Activated CD8-positive, alpha-beta T cell treated with anti-CD3 and anti-CD28 coated beads, Interleukin-2, amount 10 ng/mL, durations not matched to agents 7 days and 5 days (primary cell): ENCODE measurements at regions not wholly inside any gene's neighbourhood (a gene's known extent, or its start where the extent isn't known, plus 50 kb on each side); places are given as distances from the start of the nearest gene placed in this dataset.
"Not testable (repeated sequence)": the region's sequence is repeated elsewhere in the genome, so short reads cannot be mapped to it uniquely, and the experiment has no call there.

ENCODE experiments used
- ATAC-seq: fragments of 150-1000 bp; cut with Tn5 transposase; one replicate; pipeline ENCODE4 v1.10.0; 2021; ENCODE audit warnings: moderate library complexity
- CTCF ChIA-PET: fragments of 350-600 bp; sonication (Branson Sonifier 250); formaldehyde crosslinking; loops from one replicate; lab custom pipeline; 2021; ENCODE audit warnings: antibody characterized with exemption; lab: Charles Lee
- POLR2A ChIA-PET: fragments of 350-600 bp; sonication (Branson Sonifier 250); formaldehyde crosslinking; loops from one replicate; lab custom pipeline; 2021; ENCODE audit warnings: antibody characterized with exemption; lab: Charles Lee
- DNase-seq: peaks from one replicate; pipeline ENCODE4 v3.0.0-alpha.2; 2020
- H3K27ac Mint-ChIP-seq: one replicate; pipeline ENCODE4 v1.8.0; 2021; ENCODE audit warnings: mild to moderate bottlenecking, mixed read lengths
- H3K27me3 Mint-ChIP-seq: one replicate; pipeline ENCODE4 v1.8.0; 2021; ENCODE audit warnings: low read depth, mixed read lengths
- H3K36me3 Mint-ChIP-seq: one replicate; pipeline ENCODE4 v1.8.0; 2021; ENCODE audit warnings: low read depth, mixed read lengths
- H3K4me1 Mint-ChIP-seq: one replicate; pipeline ENCODE4 v1.8.0; 2021; ENCODE audit warnings: low read depth, mixed read lengths
- H3K4me3 Mint-ChIP-seq: one replicate; pipeline ENCODE4 v1.8.0; 2021; ENCODE audit warnings: mild to moderate bottlenecking, mixed read lengths
- H3K9me3 Mint-ChIP-seq: one replicate; pipeline ENCODE4 v1.8.0; 2022; ENCODE audit warnings: mixed read lengths; ENCODE audit not compliant: insufficient read depth

DNA sequence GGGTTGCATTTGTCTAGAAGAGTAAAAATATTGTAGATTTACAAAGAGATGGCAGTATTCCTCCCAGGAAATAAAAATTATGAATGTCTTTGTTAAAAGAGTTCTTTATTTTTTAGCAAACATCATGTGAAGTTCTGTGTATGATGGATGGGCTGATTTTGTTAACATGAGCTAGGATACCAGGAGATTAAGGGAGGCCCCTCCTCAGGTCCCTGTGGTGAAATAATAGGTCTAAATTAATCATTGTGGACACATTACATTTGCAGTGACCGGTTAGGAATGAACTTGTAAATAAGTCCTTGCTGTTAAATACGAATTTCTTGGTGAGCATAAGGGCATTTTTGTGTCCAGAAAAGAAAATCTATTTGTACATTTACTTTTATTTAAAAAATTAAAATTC, 339.4 kb upstream of the PHF14 start:
- no peaks in the 10 kb centered on the region for H3K36me3 Mint-ChIP-seq
- peaks cover 6% of the 10 kb centered on the region for H3K27me3 Mint-ChIP-seq
- H3K9me3 Mint-ChIP-seq = peaks cover 4% of the 10 kb centered on the region
- DNase-seq = no peak
- no peak overlapping the region for H3K4me3 Mint-ChIP-seq
- peaks cover 3% of the 10 kb centered on the region for H3K4me1 Mint-ChIP-seq
- H3K27ac Mint-ChIP-seq = no peak overlapping the region
- ChIA-PET CTCF (no interaction called here), POLR2A (no interaction called here)
- ATAC-seq = no peak

DNA sequence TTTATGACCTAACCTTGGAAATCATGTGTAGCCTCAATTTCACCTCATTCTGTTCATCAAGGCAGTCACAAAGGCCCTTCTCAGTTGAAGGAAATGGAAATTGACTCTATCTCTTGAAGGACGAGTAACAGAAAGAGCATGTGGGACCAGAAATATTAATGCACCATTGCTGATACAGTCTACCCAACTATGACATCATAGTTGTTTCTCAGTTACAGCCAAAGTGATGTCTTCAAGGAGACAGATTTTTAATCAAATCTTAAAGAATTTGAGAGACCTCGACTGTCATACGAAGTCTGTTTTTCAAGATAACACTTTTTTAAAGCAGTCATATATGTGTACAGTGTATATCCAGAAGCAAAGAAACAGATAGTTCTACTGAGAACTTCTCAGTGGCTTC, 335.7 kb upstream of the PHF14 start:
- no peak overlapping the region for H3K27ac Mint-ChIP-seq
- H3K9me3 Mint-ChIP-seq = no peaks in the 10 kb centered on the region
- ChIA-PET POLR2A (no interaction called here), CTCF (no interaction called here)
- no peak overlapping the region for H3K4me3 Mint-ChIP-seq
- no peaks in the 10 kb centered on the region for H3K36me3 Mint-ChIP-seq
- DNase-seq (no peak), ATAC-seq (no peak)
- H3K27me3 Mint-ChIP-seq = peaks cover 3% of the 10 kb centered on the region
- peaks cover 13% of the 10 kb centered on the region for H3K4me1 Mint-ChIP-seq

DNA sequence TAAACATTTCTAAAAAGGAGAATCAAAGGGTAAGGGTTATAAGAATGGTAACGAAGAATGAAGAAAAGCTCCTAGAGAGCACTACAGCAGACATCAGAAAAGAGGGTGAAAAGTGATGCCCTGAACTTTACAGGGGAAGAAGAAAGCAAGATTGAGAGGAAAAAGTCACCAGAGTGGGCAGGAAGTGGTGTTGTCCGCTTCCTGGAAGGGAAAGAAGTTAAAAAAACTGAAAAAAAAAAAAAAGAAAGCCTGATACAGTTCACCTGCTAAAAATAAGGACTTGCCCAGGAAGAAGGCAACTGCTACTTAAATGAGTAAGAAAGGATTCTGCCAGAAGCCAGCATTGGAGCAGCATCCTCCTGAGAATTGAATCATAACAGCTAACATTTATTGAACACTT, 330.1 kb upstream of the PHF14 start:
- peaks cover 33% of the 10 kb centered on the region for H3K4me1 Mint-ChIP-seq
- CTCF ChIA-PET = no interaction called here
- POLR2A ChIA-PET = no interaction called here
- peaks cover 5% of the 10 kb centered on the region for H3K27me3 Mint-ChIP-seq
- DNase-seq (peak; percentile 68), ATAC-seq (peak; percentile 81)
- peak overlapping the region; percentile 60 for H3K27ac Mint-ChIP-seq
- peak overlapping the region; percentile 29 for H3K4me3 Mint-ChIP-seq
- H3K36me3 Mint-ChIP-seq = no peaks in the 10 kb centered on the region
- no peaks in the 10 kb centered on the region for H3K9me3 Mint-ChIP-seq

DNA sequence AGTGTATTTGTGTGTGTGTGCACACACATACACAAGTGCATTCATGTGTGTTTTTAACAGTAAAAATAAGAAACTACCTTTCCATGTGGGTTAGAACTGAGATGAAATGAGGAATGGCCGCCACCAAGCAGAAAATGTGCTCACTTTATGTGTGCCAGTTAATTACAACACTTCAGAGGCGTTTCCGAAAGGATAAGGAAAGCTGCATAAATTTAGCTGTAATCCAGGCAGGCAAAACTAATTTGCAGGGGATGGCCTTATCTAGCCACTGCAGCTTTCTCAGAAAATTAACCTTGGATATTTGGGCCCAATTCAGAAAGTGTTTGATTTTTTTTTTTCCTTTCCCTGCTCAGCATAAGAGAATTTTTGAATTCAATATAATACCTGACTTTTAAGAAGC, 328.8 kb upstream of the PHF14 start:
- Mint-ChIP-seq H3K4me3 (no peak overlapping the region), H3K27ac (no peak overlapping the region), H3K36me3 (no peaks in the 10 kb centered on the region), H3K4me1 (peaks cover 33% of the 10 kb centered on the region), H3K9me3 (no peaks in the 10 kb centered on the region), H3K27me3 (peaks cover 6% of the 10 kb centered on the region)
- ChIA-PET CTCF (no interaction called here), POLR2A (no interaction called here)
- no peak for DNase-seq
- ATAC-seq = no peak

DNA sequence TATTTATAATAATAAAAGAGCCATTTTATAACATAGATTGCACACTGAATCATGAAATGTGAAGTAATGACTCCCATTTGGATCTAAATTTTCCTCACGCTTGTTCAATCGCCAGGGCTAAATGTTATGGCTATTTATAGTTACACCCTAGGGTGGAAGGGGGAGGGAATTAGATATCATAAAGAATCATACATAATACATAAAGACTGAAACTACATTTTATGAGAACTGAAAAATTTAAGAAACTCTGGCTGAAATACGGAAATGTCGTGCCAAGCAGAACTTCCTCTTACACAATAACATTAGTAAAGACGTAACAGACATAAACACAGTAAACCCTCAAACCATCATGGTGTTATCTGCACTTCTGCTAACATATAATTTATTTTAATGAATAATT, 327.5 kb upstream of the PHF14 start:
- ChIA-PET CTCF (no interaction called here), POLR2A (no interaction called here)
- no peak for DNase-seq

DNA sequence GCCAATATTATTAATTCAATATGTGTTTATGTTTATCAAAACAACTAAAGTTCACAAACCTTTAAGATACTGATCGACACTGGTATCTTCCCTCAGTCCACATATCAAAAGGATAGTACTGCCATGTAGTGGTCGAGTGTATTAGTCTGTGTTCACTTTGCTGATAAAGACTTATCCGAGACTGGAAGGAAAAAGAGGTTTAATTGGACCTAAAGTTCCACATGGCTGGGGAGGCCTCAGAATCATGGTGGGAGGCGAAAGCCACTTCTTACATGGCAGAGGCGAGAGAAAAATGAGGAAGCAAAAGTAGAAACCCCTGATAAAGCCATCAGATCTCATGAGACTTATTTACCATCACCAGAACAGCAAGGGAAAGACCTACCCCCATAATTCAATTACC, 325.4 kb upstream of the PHF14 start:
- Mint-ChIP-seq H3K27me3 (peaks cover 8% of the 10 kb centered on the region), H3K4me3 (no peak overlapping the region), H3K36me3 (no peaks in the 10 kb centered on the region), H3K4me1 (peaks cover 20% of the 10 kb centered on the region), H3K9me3 (no peaks in the 10 kb centered on the region), H3K27ac (no peak overlapping the region)
- ATAC-seq (no peak), DNase-seq (no peak)
- CTCF ChIA-PET = no interaction called here
- POLR2A ChIA-PET = no interaction called here

More for the DNA sequence above, 327.5 kb upstream of the PHF14 start:
- no peak overlapping the region for H3K27ac Mint-ChIP-seq
- no peak for ATAC-seq
- H3K9me3 Mint-ChIP-seq = no peaks in the 10 kb centered on the region
- peaks cover 6% of the 10 kb centered on the region for H3K27me3 Mint-ChIP-seq
- no peak overlapping the region for H3K4me3 Mint-ChIP-seq
- H3K36me3 Mint-ChIP-seq = no peaks in the 10 kb centered on the region
- peaks cover 33% of the 10 kb centered on the region for H3K4me1 Mint-ChIP-seq

DNA sequence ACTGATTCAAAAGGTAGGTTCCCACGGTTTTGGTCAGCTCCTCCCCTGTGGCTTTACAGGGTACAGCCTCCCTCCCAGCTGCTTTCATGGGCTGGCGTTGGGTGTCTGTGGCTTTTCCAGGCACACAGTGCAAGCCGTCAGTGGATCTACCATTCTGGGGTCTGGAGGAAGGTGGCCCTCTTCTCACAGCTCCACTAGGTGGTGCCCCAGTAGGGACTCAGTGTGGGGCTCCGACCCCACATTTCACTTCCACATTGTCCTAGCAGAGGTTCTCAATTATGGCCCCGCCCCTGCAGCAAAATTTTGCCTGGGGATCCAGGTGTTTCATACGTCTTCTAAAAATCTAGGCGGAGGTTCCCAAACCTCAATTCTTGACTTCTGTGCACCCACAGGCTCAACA, 324.6 kb upstream of the PHF14 start:
- H3K36me3 Mint-ChIP-seq, POLR2A ChIA-PET, CTCF ChIA-PET, H3K27me3 Mint-ChIP-seq, H3K4me3 Mint-ChIP-seq, ATAC-seq, DNase-seq, H3K27ac Mint-ChIP-seq, H3K9me3 Mint-ChIP-seq: not testable (repeated sequence)
- H3K4me1 Mint-ChIP-seq = peaks cover 12% of the 10 kb centered on the region

DNA sequence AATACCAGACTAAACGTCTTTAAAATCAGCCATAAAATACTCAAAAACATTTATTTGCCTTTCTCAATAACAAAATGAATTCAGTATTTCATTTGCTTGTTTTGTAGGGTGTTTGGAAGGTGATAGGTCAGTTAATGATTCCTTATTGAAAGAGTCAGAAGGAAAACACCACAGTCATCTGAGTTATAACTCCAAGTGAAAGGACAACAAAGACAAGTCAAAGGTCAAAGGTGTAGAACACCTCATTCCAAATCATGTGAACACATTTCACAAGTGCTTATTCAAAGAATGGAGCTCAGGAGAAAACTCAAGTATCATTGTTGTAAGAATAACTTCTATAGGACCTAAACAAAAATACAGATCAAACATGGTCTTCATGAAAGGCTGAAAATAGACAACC, 318.6 kb upstream of the PHF14 start:
- CTCF ChIA-PET = no interaction called here
- H3K4me1 Mint-ChIP-seq = no peaks in the 10 kb centered on the region
- H3K9me3 Mint-ChIP-seq = peaks cover 3% of the 10 kb centered on the region
- H3K36me3 Mint-ChIP-seq = no peaks in the 10 kb centered on the region
- H3K27me3 Mint-ChIP-seq = peaks cover 14% of the 10 kb centered on the region
- POLR2A ChIA-PET = no interaction called here
- H3K27ac Mint-ChIP-seq = no peak overlapping the region
- no peak overlapping the region for H3K4me3 Mint-ChIP-seq
- DNase-seq = no peak
- no peak for ATAC-seq

DNA sequence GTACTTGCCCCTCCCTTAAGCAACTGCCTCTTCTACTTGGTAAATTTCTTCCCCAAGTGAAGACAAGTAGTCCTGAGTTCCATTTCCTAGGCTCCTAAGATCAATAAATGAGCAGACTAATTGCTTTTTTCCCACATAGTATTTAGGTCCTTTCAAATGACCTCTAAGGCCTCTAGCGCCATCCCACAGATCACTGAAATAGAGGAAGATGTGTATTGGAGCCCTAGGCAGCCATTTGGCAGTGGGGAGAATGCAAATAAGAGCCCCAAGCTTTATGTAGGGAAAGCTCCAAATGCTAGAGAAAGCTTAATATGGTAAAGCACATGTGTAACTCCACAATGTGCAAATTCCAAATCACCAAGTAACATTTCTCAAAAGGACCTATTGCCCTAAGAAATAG, 316.5 kb upstream of the PHF14 start:
- Mint-ChIP-seq H3K9me3 (peaks cover 3% of the 10 kb centered on the region), H3K4me1 (no peaks in the 10 kb centered on the region), H3K27me3 (peaks cover 16% of the 10 kb centered on the region), H3K4me3 (no peak overlapping the region), H3K36me3 (no peaks in the 10 kb centered on the region), H3K27ac (no peak overlapping the region)
- DNase-seq (no peak), ATAC-seq (no peak)
- ChIA-PET POLR2A (no interaction called here), CTCF (no interaction called here)

DNA sequence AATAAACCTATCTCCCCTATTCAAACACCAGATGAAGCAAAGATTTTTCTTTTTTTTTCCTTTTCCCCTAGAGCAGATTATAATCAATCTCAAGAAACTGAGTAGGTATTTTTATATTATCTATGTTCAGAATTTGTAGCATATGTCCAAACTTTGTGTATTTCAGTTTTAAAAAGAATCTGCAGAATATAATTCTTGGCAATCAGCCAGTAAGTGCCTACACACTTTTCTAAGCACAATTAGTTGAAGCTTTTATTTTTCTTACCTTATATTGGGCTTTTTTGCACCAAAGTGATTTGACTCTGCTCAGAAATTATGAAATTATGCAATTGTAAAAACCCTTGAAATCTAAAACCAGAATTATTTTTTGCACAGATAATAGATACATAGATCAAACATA, 315.8 kb upstream of the PHF14 start:
- H3K36me3 Mint-ChIP-seq = no peaks in the 10 kb centered on the region
- no peak for ATAC-seq
- H3K27me3 Mint-ChIP-seq = peaks cover 16% of the 10 kb centered on the region
- H3K4me1 Mint-ChIP-seq = no peaks in the 10 kb centered on the region
- ChIA-PET CTCF (no interaction called here), POLR2A (no interaction called here)
- no peak overlapping the region for H3K27ac Mint-ChIP-seq
- no peak for DNase-seq
- peaks cover 3% of the 10 kb centered on the region for H3K9me3 Mint-ChIP-seq
- no peak overlapping the region for H3K4me3 Mint-ChIP-seq

DNA sequence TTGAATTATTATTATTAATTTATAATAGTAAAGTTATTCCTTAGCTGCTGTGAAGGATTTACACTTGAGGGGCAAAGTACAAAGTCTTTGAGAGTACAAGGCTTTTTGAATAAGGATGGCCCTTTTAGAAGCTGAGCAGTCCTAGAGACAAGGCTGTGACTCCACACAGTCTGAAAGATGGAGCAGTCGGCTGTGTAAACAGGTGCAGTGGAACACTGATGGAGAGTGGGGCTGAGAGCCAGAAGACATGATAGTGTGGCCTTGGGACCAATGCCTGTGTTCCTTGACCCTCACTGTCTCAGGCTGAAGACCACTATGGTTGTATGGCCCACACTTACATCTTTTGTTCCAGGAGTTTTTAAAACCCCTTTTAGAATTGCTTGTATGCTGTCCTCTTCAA, 311.2 kb upstream of the PHF14 start:
- Mint-ChIP-seq H3K4me3 (no peak overlapping the region), H3K27ac (no peak overlapping the region), H3K36me3 (no peaks in the 10 kb centered on the region), H3K27me3 (peaks cover 16% of the 10 kb centered on the region), H3K4me1 (peaks cover 3% of the 10 kb centered on the region), H3K9me3 (no peaks in the 10 kb centered on the region)
- POLR2A ChIA-PET = no interaction called here
- CTCF ChIA-PET = no interaction called here
- DNase-seq (no peak), ATAC-seq (no peak)

DNA sequence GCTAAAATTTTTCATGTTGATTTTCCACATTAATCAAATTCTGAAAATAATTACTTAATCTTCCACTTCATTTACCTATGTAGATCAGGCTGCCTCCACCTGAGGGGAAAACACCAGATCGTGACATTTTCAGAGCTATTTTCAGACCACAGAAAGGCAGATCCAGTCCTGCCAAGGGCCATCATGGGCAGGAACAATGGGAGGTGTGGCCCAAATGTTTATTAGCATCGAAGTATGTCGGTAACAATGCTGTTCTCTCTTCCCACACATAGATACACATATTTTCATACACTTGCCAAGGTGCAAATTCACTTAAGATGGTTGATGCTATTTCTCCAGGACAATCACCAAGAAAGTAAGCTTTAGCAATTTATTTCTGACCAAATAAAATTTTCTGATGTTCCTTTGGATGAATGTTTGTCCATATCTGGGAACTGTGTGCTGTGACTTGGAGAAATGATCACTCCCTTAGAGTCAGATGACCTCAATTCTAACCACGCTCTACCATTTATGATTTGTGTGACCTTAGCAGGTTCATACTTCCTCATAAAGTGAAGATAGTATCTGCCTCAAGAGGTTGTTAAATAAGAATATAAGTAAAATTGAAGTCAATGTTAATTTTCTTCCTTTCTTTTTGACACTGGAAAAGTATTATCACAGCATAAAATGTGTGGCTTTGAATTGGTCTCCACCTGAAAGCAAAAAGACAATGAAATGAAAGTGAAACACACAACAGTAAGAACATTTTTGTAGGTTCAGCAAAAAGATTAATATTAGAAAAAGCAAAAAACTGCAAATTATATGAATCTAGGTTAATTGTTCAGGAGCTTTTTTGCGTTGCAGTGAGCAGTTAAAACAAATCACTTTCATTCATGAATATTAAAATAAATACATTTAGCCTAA, 310.4 kb upstream of the PHF14 start:
- Mint-ChIP-seq H3K27me3 (peaks cover 13% of the 10 kb centered on the region), H3K9me3 (no peaks in the 10 kb centered on the region), H3K27ac (no peak overlapping the region), H3K4me1 (peaks cover 3% of the 10 kb centered on the region), H3K36me3 (no peaks in the 10 kb centered on the region), H3K4me3 (no peak overlapping the region)
- ATAC-seq = no peak
- DNase-seq = no peak
- ChIA-PET CTCF (no interaction called here), POLR2A (no interaction called here)

DNA sequence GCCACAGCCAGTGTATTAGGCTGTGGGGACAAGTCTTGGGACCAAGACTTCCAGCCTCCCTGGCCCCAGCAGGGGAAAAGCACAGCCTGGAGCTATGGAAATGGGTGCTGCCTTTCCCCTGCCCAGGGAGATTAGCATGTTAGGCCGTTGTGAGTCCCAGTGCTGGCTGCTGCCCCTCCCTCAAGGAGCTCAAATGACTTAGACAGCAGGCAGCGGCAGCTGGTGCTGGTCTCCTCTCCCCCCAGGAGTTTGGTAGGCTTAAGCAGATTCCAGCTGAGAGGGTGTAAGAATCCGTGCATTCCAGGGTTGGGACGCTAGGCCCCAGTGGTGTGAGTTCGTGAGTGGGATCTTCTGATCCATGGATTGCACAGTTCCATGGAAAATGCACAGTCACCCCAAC, 301.5 kb upstream of the PHF14 start:
- ChIA-PET POLR2A (no interaction called here), CTCF (no interaction called here)
- Mint-ChIP-seq H3K27ac (no peak overlapping the region), H3K9me3 (no peaks in the 10 kb centered on the region), H3K27me3 (peaks cover 6% of the 10 kb centered on the region), H3K4me3 (no peak overlapping the region), H3K36me3 (no peaks in the 10 kb centered on the region), H3K4me1 (no peaks in the 10 kb centered on the region)
- ATAC-seq (no peak), DNase-seq (no peak)
